SK-N-MC (cell line): ENCODE measurements at regions not wholly inside any gene's neighbourhood (a gene's known extent, or its start where the extent isn't known, plus 50 kb on each side); places are given as distances from the start of the nearest gene placed in this dataset.

Experiments used
- EZH2 ChIP-seq: fragments of 200-600 bp; sonication (generic); IDR thresholded peaks from one replicate; pipeline ENCODE4 v1.6.1; 2017; ENCODE audit warnings: antibody characterized with exemption
- POLR2AphosphoS5 ChIP-seq: IDR thresholded peaks from 2 replicates; pipeline ENCODE4 v1.6.1; 2012; ENCODE audit warnings: mild to moderate bottlenecking, low read depth, low read length, borderline replicate concordance

- TF ChIP-seq EZH2 (no peak), POLR2AphosphoS5 (no peak)
Measured at GRCh38 chr2:12097859-12098258, 351.4 kb downstream of the LPIN1 start.
